ENCODE measurements at regions not wholly inside any gene's neighbourhood (a gene's known extent, or its start where the extent isn't known, plus 50 kb on each side); places are given as distances from the start of the nearest gene placed in this dataset.

DNA sequence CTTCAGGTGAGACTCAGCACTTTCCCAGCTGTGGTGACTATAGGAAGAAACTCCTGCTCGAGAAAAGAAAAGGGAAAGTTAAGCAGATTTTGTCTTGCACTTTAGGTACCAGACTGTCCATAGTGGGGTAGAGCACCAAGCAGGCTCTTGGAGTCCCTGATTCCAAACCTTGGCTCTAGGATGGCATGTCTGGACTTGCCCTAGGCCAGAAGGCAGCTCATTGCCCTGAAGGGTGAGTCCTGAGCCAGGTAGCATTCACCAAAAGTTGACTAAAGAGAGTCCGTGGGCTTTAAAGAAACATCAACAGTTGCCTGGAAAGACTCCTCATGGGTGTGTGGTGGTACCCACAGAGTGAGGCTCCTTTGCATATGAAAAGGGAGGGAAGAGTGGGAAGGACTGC lies 145.2 kb upstream of the SNX7 start (continued):
- TF ChIP-seq, protein P1, sequence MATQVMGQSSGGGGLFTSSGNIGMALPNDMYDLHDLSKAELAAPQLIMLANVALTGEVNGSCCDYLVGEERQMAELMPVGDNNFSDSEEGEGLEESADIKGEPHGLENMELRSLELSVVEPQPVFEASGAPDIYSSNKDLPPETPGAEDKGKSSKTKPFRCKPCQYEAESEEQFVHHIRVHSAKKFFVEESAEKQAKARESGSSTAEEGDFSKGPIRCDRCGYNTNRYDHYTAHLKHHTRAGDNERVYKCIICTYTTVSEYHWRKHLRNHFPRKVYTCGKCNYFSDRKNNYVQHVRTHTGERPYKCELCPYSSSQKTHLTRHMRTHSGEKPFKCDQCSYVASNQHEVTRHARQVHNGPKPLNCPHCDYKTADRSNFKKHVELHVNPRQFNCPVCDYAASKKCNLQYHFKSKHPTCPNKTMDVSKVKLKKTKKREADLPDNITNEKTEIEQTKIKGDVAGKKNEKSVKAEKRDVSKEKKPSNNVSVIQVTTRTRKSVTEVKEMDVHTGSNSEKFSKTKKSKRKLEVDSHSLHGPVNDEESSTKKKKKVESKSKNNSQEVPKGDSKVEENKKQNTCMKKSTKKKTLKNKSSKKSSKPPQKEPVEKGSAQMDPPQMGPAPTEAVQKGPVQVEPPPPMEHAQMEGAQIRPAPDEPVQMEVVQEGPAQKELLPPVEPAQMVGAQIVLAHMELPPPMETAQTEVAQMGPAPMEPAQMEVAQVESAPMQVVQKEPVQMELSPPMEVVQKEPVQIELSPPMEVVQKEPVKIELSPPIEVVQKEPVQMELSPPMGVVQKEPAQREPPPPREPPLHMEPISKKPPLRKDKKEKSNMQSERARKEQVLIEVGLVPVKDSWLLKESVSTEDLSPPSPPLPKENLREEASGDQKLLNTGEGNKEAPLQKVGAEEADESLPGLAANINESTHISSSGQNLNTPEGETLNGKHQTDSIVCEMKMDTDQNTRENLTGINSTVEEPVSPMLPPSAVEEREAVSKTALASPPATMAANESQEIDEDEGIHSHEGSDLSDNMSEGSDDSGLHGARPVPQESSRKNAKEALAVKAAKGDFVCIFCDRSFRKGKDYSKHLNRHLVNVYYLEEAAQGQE (IDR thresholded peaks at IDR 0.05; ENCODE audit: low read depth, low read length) = no peak
- TF ChIP-seq SUZ12 (IDR thresholded peaks at IDR 0.05; ENCODE audit: unreplicated experiment) (no peak), ZNF384 (IDR thresholded peaks at IDR 0.05; ENCODE audit: borderline replicate concordance, low read depth, low read length) (no peak), ZNF274 (IDR thresholded peaks at IDR 0.05; ENCODE audit: insufficient read depth, insufficient read length) (no peak), TCF12 (IDR thresholded peaks at IDR 0.05; ENCODE audit: low read depth, low read length) (no peak)
- TF ChIP-seq, protein P2, sequence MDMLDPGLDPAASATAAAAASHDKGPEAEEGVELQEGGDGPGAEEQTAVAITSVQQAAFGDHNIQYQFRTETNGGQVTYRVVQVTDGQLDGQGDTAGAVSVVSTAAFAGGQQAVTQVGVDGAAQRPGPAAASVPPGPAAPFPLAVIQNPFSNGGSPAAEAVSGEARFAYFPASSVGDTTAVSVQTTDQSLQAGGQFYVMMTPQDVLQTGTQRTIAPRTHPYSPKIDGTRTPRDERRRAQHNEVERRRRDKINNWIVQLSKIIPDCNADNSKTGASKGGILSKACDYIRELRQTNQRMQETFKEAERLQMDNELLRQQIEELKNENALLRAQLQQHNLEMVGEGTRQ (IDR thresholded peaks at IDR 0.05; ENCODE audit: borderline replicate concordance, low read depth, low read length) = no peak
- TF ChIP-seq, protein P3, sequence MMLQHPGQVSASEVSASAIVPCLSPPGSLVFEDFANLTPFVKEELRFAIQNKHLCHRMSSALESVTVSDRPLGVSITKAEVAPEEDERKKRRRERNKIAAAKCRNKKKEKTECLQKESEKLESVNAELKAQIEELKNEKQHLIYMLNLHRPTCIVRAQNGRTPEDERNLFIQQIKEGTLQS (IDR thresholded peaks at IDR 0.05; ENCODE audit: borderline replicate concordance, extremely low read depth, low read depth, low read length) = no peak
- TF ChIP-seq, protein P4, sequence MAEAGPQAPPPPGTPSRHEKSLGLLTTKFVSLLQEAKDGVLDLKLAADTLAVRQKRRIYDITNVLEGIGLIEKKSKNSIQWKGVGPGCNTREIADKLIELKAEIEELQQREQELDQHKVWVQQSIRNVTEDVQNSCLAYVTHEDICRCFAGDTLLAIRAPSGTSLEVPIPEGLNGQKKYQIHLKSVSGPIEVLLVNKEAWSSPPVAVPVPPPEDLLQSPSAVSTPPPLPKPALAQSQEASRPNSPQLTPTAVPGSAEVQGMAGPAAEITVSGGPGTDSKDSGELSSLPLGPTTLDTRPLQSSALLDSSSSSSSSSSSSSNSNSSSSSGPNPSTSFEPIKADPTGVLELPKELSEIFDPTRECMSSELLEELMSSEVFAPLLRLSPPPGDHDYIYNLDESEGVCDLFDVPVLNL (IDR thresholded peaks at IDR 0.05; ENCODE audit: low read depth, low read length) = no peak

Data from GM12878 (cell line).